GM12892 (cell line): ENCODE measurements at regions not wholly inside any gene's neighbourhood (a gene's known extent, or its start where the extent isn't known, plus 50 kb on each side); places are given as distances from the start of the nearest gene placed in this dataset.

Source experiments
- DNase-seq: peaks from one replicate; pipeline ENCODE4 v3.0.0; 2011; ENCODE audit not compliant: insufficient read length
- FAIRE-seq: peaks from 2 replicates; lab custom pipeline; 2011; peaks lifted over from hg19 to GRCh38; lab: Jason Lieb, UNC
- POLR2A ChIP-seq: IDR thresholded peaks from 2 replicates; pipeline ENCODE4 v1.6.1; 2011; ENCODE audit warnings: low read depth, low read length, control low read depth
- POLR2AphosphoS5 ChIP-seq: IDR thresholded peaks from 2 replicates; pipeline ENCODE4 v1.6.1; 2011; ENCODE audit warnings: low read depth, low read length, control low read depth
- TAF1 ChIP-seq: IDR thresholded peaks from 2 replicates; pipeline ENCODE4 v1.6.1; 2011; ENCODE audit warnings: low read depth, mild to moderate bottlenecking, control low read depth, low read length, borderline replicate concordance

DNA sequence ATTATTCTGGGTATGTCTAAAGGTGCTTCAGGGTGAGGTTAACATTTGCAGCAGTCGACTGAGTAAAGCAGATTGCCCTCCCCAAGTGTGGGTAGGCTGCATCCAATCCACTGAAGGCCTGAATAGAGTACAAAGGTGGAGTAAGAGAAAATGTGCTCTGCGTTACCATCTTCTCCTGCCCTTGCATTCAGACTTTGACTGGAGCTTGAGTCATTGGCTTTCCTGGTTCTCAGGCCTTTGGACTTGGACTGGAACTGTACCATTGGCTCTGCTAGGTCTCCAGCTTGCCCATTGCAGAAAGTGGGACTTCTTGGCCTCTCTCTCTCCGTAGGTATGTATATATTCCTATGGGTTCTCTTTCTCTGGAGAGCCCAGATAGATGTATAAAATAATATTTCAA, 120.9 kb upstream of the CNTLN start:
- no peak for FAIRE-seq
- TF ChIP-seq TAF1 (no peak), POLR2AphosphoS5 (no peak), POLR2A (no peak)
- no peak for DNase-seq

DNA sequence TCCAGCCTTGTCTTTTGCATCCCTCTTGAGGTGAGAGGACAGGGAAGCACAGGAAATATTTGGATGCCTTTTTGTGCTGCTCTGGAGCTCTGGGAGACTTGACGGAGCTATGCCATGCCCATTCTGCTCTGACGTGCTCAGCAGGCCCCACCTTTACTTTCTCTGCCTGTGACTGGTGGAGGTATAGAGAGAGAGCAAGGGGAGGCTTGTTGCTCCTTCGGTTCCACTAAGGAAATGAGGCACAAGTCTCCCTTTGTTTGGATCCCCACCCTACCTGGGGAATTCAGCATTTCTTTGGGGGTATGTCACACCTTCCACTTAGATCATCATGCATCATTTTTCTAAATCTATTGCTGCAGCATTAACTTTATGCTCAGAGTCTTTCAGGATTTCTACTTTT, 121.8 kb upstream of the CNTLN start:
- FAIRE-seq (no peak), DNase-seq (no peak)
- TF ChIP-seq TAF1 (no peak), POLR2A (no peak), POLR2AphosphoS5 (no peak)

GRCh38 chr9:17011880-17012279, 123.0 kb upstream of the CNTLN start:
- TF ChIP-seq POLR2A (no peak), POLR2AphosphoS5 (no peak), TAF1 (no peak)
- FAIRE-seq (no peak), DNase-seq (no peak)

- DNase-seq (no peak), FAIRE-seq (no peak)
- TF ChIP-seq POLR2A (no peak), POLR2AphosphoS5 (no peak), TAF1 (no peak)
Measured at GRCh38 chr9:17009071-17009470, 125.8 kb upstream of the CNTLN start.

DNA sequence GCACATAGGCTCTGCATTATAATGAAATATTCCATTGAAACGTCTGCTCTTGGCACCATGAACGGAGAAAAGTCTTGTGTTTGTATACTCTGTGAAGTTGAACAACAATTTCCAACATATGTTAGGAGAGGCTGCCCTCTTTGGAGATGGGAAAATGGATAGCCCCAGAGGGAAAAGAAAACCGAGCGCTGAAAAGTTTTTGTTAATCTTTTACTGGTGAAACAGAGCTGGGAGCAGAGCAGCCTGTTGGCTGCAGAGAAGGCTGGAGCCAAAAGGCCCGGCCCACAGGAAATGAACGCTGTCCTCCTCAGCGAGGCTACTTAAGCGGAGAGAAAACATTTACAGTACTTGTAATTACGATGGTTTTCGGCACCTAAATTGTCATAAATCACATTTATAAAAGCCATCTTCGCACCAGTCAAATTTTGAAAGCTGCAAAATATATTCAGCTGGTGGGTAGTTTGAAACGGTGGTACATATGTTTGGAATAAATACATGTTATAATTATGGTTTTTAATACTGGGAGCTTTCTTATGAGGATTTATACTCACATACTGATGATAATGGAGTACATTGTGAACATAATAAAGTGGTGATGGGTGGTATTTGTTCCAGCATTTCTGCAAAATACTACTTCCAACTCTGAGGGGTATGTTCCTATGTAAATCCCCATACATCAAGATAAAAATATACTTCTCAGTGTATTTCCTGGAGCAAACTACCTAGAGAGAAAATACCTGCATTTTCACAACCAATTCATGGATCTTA, 129.6 kb upstream of the CNTLN start:
- no peak for FAIRE-seq
- TF ChIP-seq POLR2AphosphoS5, result no peak
- TF ChIP-seq POLR2A, result no peak
- TF ChIP-seq TAF1, result no peak
- DNase-seq, result no peak

DNA sequence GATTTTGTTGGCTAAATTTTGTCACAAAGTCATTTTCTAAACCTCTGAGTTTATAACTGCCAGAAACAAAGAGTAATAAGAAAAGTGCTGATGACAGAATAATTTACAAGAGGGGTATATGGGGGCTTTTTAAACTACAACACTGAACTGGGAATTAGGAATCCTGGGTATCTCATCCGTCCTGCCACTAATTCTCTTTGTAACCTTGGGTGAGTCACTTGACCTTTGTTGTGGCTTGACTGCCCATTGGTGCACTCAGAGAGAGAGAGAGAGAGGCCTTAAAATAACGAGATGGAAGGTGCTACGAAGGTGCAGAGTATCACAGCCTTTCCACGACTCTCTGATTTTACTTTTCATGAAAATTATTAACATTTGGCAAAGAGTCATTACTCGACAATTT, 130.3 kb upstream of the CNTLN start:
- DNase-seq (no peak), FAIRE-seq (no peak)
- no peak for TF ChIP-seq POLR2A
- TF ChIP-seq TAF1, result no peak
- no peak for TF ChIP-seq POLR2AphosphoS5

GRCh38 chr9:17003576-17004240, 131.1 kb upstream of the CNTLN start:
- DNase-seq (no peak), FAIRE-seq (no peak)
- TF ChIP-seq POLR2A (no peak), POLR2AphosphoS5 (no peak), TAF1 (no peak)

GRCh38 chr9:16996901-16997491, 126.5 kb upstream of the BNC2 start:
- FAIRE-seq, result no peak
- TF ChIP-seq TAF1, result no peak
- no peak for TF ChIP-seq POLR2A
- TF ChIP-seq POLR2AphosphoS5, result no peak
- DNase-seq, result no peak

- TF ChIP-seq POLR2AphosphoS5 (no peak), TAF1 (no peak), POLR2A (no peak)
- FAIRE-seq, result no peak
- DNase-seq, result no peak
Measured at GRCh38 chr9:16992138-16992537, 121.7 kb upstream of the BNC2 start.

GRCh38 chr9:16987026-16987425, 116.6 kb upstream of the BNC2 start:
- DNase-seq (no peak), FAIRE-seq (no peak)
- TF ChIP-seq POLR2AphosphoS5, result no peak
- TF ChIP-seq POLR2A, result no peak
- TF ChIP-seq TAF1, result no peak

GRCh38 chr9:16986556-16986955, 116.1 kb upstream of the BNC2 start:
- no peak for DNase-seq
- no peak for FAIRE-seq
- TF ChIP-seq POLR2A (no peak), POLR2AphosphoS5 (no peak), TAF1 (no peak)
